Renal cortex interstitium (tissue), 11 donors: ENCODE measurements at regions not wholly inside any gene's neighbourhood (a gene's known extent, or its start where the extent isn't known, plus 50 kb on each side); places are given as distances from the start of the nearest gene placed in this dataset.

Experiments
- DNase-seq, 11 donors: peaks; one replicate each; pipeline ENCODE4 v3.0.0-alpha.2; 2013; ENCODE audit warnings: low read depth in 9 of 11, low spot score in 4 of 11; ENCODE audit errors: extremely low read depth in 1 of 11

GRCh38 chr14:61226015-61226654 lies 55.0 kb downstream of the TMEM30B start:
- no peak for DNase-seq

DNA sequence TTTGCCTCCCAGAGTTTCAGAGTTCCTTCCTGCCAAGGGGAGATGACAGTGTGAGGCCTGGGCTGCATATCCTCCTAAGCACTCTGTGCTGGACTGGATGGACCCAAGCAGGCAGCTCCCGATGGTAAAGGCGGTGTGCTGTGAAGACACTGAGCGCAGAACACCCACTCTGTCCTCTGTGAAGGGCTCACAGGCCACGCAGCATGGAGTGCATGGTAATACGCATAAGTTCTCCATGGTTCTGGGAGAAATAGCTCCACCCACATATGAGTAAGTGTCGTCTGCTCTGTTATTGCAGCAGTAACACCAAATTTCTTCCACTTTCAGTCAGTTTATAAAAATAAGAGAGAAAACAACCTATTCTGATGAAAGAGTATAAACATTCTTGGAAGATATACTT lies 55.8 kb downstream of the TMEM30B start:
- DNase-seq, result no peak

GRCh38 chr14:61223552-61223951 lies 57.6 kb downstream of the TMEM30B start:
- no peak for DNase-seq

GRCh38 chr14:61222388-61222787 lies 58.8 kb downstream of the TMEM30B start:
- DNase-seq, result no peak

DNA sequence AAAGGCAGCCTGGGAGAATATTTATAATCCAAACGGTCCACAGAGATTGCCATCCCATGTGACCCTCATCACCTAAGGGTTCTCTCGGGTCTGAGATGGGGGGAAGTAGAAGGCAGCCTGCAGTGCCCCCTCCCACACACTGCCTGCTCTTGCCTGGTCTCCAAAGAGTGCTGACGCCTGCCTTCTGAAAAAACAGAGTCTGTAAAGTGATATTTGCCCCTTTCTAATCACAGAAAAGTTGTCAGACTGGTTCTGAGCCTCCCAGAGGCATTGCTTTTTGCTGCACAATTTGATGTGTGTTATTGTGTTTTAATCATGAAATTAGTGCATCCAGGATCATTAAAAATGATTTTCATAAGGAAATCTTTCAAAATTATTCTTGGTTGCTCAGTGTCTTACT lies 59.2 kb downstream of the TMEM30B start:
- DNase-seq, result no peak

DNA sequence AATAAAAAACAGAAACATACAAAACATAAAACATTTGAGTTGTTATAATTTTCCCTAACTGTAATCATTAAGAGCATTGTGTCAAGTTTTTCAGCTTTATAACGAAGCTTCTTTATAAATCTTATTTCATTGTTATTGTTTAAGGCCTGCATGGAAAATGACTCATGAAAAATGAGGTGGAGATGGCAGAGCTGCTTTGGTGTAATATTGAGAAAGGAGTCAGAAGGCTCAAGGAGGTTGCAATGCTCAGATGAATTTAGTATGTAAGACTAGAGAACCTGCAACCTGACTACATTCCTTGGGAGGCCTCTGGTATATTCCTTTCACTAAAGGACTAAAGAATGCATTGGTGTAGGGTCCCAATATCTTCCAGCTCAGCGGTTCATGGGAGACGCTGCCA lies 61.5 kb downstream of the TMEM30B start:
- no peak for DNase-seq

DNA sequence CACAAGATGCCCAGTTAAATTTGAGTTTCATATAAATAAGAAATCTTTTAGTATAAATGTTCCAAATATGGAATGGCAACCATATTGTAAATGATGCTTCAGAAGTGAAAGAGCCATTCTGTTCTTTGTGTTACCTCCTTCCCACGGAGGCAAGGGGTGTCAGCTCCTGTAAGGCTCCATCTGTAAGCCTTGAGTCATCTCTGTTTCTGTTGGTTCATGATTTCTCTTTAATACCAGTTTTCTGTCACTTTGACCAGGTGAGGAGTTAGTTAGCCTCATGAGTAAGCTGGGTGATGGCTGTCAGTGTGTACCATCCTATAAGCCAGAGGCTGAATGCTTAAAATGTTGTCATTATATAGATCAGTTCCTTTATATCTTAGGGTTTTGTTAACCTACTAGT lies 61.9 kb downstream of the TMEM30B start:
- DNase-seq, result no peak

DNA sequence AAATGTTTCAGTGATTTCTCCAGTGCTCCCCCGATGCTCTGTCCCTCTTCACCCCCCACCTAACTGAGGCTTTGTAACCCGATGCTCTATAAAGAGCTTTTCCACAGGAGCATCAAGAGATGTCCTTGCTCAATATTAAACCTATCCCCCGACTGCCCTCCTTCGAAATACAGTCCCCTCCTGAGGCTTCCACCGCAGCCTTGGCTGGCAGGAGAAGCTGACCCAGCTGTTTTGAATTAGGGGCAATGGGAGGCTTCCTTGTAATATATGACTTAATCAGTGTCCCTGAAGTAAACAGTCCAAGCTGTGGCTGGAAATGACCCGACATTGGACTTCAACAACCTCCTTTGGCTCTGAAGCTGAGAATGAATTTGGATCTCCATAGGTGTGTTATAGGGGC lies 62.4 kb downstream of the TMEM30B start:
- no peak for DNase-seq

GRCh38 chr14:61218157-61218556 lies 63.0 kb downstream of the TMEM30B start:
- no peak for DNase-seq

- no peak for DNase-seq
Measured at GRCh38 chr14:61217516-61217915, 63.6 kb downstream of the TMEM30B start.

DNA sequence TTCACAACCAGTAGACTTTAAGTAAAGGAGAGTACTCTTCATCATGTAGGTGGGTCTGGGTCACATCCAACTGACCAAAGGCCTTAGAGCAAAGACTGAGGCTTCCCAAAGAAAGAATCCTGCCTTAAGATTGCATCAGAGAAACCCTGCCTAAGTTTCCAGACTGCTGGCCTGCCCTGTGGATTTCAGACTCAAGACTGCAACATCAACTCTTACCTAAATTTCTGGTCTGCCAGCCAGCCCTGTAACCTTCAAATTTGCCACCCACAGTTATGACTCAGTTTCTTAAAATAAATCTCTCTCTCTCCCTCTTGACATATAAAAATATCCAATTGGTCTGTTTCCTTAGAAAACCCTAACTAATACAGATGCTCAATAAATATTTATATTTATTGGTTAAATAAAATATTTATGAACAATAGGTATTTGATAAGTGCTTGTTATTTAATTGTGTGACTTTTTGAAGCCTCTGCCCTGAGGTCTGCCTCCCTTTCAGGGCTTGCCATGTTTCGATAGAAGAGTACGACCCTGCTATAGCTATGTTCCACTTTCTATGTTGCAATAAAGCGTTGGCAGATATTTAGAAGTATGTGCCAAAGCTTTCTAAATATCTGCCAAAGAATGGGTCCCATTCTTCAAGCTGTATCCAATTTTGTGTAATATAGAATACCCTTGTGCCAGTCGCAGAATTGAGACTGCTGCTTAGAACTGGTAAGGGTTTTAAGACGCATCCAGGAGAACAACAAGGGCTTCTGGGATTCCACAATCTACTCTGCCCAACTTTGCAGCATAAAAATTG lies 65.7 kb downstream of the TMEM30B start:
- DNase-seq, result no peak

- no peak for DNase-seq
Measured at GRCh38 chr14:61213920-61214319, 67.2 kb downstream of the TMEM30B start.

DNA sequence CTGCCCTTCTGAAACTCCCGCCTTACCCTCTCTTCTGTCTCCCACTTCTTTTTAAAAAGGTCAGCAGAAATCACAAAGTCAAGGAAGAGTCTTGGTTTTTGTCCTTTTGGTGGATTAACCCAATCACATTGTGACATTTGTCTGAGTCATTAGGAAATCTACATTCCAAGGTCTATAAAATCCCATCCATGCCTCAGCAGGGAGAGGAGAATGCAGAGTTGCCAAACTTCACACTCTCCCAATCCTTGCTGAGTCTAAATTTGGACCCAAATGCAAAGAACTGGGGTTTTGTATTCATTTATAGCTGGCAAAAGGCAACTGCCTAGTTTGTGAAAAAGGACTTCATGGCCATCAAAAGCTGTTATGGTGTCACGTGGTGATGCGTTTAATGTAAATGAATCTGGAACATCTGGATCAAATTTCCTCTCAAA lies 67.9 kb downstream of the TMEM30B start:
- DNase-seq, result no peak

- DNase-seq, result no peak
Measured at GRCh38 chr14:61212546-61212945, 68.6 kb downstream of the TMEM30B start.

DNA sequence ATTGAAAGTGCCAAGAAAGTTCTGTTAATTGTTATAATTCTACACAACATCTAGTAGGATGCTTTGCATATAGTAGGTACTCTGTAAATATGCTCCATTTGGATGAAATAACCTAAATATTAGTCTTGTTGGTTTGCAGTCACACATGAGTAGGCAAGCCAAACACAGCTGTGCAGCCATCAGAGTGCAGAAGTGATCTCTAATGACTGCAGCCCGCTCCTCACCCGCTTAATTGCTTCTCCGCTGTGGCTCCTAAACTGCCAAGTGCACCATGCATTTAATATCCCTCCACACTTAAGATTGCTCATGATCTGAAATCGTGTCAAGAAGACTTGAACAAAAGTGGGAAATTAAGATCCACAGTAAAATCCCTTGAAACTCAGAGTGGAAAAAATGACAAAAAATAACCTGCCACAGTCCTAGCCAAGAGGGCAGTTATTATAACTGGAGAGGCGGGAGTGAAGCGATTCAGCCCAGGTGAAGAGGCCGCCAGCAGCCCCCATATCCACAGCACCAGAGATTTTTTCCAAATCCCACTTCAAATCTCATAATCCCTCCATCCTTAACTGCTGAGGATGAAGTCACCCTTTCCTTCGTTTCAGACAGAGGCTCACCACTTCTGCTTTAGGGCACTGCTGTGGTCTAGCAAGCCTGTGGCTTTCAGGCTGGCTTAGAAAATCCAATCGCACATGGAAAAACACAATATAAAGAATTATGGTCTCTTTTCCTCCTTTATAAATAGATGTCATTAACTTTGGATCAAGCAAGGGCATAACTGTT lies 69.5 kb downstream of the TMEM30B start:
- no peak for DNase-seq

- DNase-seq, result no peak
Measured at GRCh38 chr14:61203081-61203753, 77.9 kb downstream of the TMEM30B start.

- DNase-seq, result no peak
Measured at GRCh38 chr14:61202124-61202523, 79.0 kb downstream of the TMEM30B start.

- DNase-seq, result no peak
Measured at GRCh38 chr14:61201171-61201570, 80.0 kb downstream of the TMEM30B start.

GRCh38 chr14:61197416-61197815 lies 83.7 kb downstream of the TMEM30B start:
- no peak for DNase-seq

DNA sequence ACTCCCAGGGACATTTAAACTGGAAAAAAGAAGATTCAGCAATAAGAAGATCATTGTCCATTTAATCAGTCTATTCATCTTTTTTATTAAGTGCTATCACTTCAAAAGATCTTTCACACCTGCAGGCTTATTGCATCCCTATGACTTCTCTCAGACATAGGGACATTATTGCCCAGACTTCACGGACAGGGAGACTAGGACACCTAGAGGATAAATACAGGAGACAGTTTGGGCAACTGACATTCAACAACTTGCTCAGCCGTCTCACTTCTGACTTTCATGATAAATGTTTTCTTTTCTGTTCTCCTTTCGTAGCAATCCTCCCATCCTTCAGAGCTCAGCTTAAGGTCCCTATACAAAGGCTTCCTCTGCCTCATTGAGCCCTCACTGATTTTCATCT lies 84.3 kb downstream of the TMEM30B start:
- no peak for DNase-seq
